D721Med (cell line): ENCODE measurements at regions not wholly inside any gene's neighbourhood (a gene's known extent, or its start where the extent isn't known, plus 50 kb on each side); places are given as distances from the start of the nearest gene placed in this dataset.

Source experiments
- DNase-seq: peaks from one replicate; pipeline ENCODE4 v3.0.0; 2011; ENCODE audit warnings: low spot score; ENCODE audit not compliant: insufficient read length
- FAIRE-seq: peaks from 2 replicates; lab custom pipeline; 2011; peaks lifted over from hg19 to GRCh38; lab: Jason Lieb, UNC
- CTCF ChIP-seq: IDR thresholded peaks from 2 replicates; pipeline ENCODE4 v1.5.1; 2012; ENCODE audit warnings: mild to moderate bottlenecking, control low read depth; ENCODE audit not compliant: insufficient read depth; ENCODE audit errors: missing control alignments

GRCh38 chr6:22682979-22683378, 113.6 kb downstream of the HDGFL1 start:
- DNase-seq = no peak
- no peak for FAIRE-seq
- no peak for TF ChIP-seq CTCF

GRCh38 chr6:22690446-22690845, 121.1 kb downstream of the HDGFL1 start:
- FAIRE-seq (no peak), DNase-seq (no peak)
- no peak for TF ChIP-seq CTCF

GRCh38 chr6:22694092-22694724, 124.8 kb downstream of the HDGFL1 start:
- DNase-seq (no peak), FAIRE-seq (no peak)
- TF ChIP-seq CTCF = no peak

GRCh38 chr6:22696481-22696880, 127.1 kb downstream of the HDGFL1 start:
- FAIRE-seq (no peak), DNase-seq (no peak)
- TF ChIP-seq CTCF = no peak

- FAIRE-seq = no peak
- no peak for DNase-seq
- no peak for TF ChIP-seq CTCF
Measured at GRCh38 chr6:22697306-22697705, 127.9 kb downstream of the HDGFL1 start.

- FAIRE-seq (no peak), DNase-seq (no peak)
- TF ChIP-seq CTCF = no peak
Measured at GRCh38 chr6:22699151-22699550, 129.8 kb downstream of the HDGFL1 start.

GRCh38 chr6:22706651-22707050, 137.3 kb downstream of the HDGFL1 start:
- FAIRE-seq = no peak
- TF ChIP-seq CTCF = no peak
- DNase-seq = no peak
